Tibial nerve (tissue), 3 donors: ENCODE measurements at regions not wholly inside any gene's neighbourhood (a gene's known extent, or its start where the extent isn't known, plus 50 kb on each side); places are given as distances from the start of the nearest gene placed in this dataset.
A peak's percentile ranks its signal among the peaks of the same experiment; 100 is the strongest.

Experiments
- CTCF ChIP-seq, 5 experiments: fragments of 200-600 bp in 3 of 5; fragments of 450-650 bp in 2 of 5; sonication (generic) in 3 of 5; IDR thresholded peaks; one replicate each; pipeline ENCODE4 v1.5.1; 2016 to 2019; ENCODE audit warnings: antibody characterized with exemption in 5 of 5, mild to moderate bottlenecking in 3 of 5, moderate library complexity in 2 of 5
- POLR2A ChIP-seq, 2 donors: fragments of 450-650 bp; IDR thresholded peaks; one replicate each; pipeline ENCODE4 v1.6.1; 2017; ENCODE audit warnings: antibody characterized with exemption in 2 of 2, mild to moderate bottlenecking in 2 of 2, moderate library complexity in 2 of 2

- TF ChIP-seq CTCF (IDR thresholded peaks at IDR 0.05) (peak; percentile 23 to 44 (median 36)), POLR2A (IDR thresholded peaks at IDR 0.05) (no peak)
These were observed 392.9 kb upstream of the EEF2KMT start for GRCh38 chr16:5490499-5490898.
